AG08395 (cell line): ENCODE measurements at regions not wholly inside any gene's neighbourhood (a gene's known extent, or its start where the extent isn't known, plus 50 kb on each side); places are given as distances from the start of the nearest gene placed in this dataset.
"Not testable (repeated sequence)": the region's sequence is repeated elsewhere in the genome, so short reads cannot be mapped to it uniquely, and the experiment has no call there.

ENCODE experiments used
- DNase-seq: peaks from one replicate; pipeline ENCODE4 v3.0.0; 2012; ENCODE audit warnings: mixed read lengths, low spot score

- peak; percentile 41 for DNase-seq
These were observed 83.4 kb downstream of the TNFRSF13B start for GRCh38 chr17:16888413-16889087.

GRCh38 chr17:16887523-16888095 lies 84.3 kb downstream of the TNFRSF13B start:
- DNase-seq = no peak

- DNase-seq = peak; percentile 44
These were observed 85.1 kb downstream of the TNFRSF13B start for GRCh38 chr17:16886655-16887322.

DNA sequence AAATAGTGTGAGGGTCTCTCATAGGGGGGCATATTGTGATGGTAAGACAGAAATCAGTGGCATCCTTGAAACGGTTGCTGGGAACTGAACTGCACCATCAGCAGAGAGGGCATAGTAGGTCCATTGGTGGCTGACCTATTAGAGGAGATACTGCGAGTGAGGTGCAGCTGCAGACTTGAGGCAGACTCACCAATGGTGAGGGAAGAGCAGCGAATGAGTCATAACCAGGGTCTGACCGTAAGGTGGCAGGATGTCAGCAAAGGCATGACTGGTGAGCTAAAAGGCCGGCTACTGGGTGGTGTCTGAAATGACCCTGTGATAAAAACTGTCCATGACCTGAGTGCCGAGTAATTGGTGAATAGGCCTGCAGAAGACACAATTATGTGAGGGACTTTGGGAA lies 86.7 kb downstream of the TNFRSF13B start:
- not testable (repeated sequence) for DNase-seq

GRCh38 chr17:16882926-16883265 lies 89.0 kb downstream of the TNFRSF13B start:
- not testable (repeated sequence) for DNase-seq

- DNase-seq = no peak
These were observed 89.5 kb downstream of the TNFRSF13B start for GRCh38 chr17:16882243-16882925.

DNA sequence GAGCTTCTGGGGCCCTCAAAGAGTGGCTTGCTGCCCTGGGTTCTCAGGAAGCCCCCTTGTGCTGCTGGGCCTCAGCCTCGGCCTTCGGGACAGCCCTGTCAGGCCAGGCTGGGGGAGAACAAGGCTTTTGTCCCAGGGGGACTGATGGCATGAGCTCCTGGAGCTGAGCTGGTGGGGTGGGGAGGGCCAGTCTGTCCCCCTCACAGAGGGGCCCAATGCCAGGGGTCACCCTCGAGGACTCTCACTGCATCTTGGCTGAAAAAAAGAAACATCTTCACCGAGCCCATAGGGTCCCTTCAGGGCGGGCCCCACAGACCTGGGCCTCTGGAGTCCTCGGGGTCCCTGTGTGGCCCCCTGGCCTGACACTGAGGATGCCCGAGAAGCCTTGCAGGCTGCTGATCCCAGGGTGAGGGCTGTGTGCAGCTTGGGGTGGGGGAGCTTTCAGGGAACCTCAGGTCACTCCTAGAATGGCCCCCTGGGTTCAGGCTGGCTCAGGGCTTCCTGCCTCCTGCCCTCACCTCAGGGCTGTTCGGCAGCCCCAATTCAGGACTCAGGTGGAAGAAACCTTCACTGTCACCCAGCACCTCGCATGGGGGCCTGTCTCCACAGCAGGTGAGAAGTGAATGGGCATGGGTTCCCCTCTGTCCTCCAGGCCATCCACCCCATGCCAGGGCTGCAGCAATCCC lies 90.5 kb downstream of the TNFRSF13B start:
- DNase-seq = no peak

DNA sequence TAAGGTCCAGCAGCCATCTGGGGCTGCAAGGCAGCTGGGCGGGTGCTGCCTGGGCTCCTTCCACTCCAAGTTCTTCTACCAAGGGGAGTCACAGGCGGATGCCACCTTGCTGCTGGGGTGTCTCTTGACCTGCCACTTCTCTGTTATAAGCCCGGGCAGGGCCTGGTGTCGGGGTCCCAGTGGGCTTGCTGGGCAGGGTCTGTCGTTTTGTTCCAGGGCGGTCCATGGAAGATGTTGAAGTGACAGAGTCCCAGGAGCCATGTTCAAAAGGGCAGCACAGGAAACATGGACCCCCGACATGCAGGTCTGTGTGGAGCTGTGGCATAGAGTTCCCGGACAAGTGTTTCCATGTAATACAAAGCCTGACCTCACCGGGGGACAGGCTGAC lies 91.1 kb downstream of the TNFRSF13B start:
- no peak for DNase-seq

- no peak for DNase-seq
These were observed 91.6 kb downstream of the TNFRSF13B start for GRCh38 chr17:16880121-16880842.

DNA sequence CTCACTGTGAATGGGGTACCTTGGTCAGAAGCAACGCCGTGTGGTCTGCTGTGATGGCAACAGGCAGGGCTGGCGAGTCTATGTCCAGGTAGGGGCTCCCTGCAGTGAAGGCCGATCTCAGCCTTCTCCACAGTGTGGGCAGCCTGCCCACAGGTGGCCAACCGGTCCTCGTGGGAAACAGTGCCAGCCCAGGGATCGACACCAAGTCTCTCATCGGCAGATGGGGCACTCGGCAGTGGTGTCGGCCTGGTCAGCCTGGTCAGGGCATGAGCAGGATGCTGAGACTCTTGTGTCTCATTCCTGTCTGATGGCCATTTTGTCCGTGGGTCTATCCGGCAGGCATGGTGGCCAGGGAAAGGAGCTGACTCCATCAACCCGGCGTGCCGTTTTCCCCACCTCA lies 92.2 kb downstream of the TNFRSF13B start:
- no peak for DNase-seq

DNA sequence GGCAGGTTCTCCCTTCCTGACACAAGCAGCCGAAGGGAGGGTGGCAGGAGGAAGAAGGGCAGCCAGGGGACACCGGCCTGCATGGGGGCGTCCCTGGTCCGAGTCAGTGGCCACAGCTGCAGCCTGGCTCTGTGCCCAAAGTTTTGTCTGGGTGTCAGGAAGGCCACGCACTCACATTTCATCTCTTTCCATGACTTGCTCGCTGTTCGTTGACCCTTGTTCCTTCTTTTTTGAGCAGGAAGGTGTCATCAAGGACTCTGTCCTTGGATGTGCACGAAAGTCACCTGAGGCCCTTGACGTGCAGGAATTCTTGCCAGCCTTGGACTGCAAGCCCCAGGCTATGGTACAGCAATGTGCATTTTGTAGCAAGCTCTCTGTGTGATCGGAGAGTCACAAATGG lies 93.3 kb downstream of the TNFRSF13B start:
- no peak for DNase-seq

DNA sequence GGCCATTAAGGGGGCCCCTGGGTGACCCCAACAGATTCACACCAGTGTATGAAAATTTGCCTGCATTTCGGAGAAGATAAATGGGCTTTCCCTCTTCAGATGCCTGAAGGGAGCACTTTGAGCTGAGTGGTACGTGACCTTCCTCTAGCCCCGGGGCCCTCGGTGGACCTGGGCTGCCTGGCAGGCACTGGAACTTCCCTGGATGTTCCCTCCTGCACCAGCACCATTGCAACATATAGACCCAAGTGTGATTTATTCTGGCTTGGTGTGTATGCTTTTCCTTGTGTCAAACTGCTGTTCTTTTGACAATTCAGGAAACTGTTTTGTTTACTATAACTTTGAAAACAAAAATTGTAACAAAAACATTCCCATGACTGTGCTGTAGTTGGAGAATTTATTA lies 93.8 kb downstream of the TNFRSF13B start:
- no peak for DNase-seq

DNA sequence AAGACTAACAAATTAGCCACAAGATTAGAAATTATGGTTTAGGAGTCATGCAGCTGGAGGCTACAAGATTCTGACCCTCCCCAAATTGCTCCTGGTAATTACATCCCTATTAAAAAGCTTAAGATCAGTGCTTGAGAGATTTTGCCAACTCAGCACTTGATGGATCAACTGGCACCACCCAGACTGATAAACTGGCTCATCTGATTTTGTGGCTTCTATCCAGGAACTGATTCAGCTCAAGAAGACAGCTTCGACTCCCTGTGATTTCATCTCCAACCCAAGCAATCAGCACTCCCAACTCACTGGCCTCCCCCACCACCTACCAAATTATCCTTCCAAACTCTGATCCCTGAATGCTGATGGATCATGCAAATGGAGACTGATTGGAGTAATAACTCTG lies 94.8 kb downstream of the TNFRSF13B start:
- DNase-seq = no peak

DNA sequence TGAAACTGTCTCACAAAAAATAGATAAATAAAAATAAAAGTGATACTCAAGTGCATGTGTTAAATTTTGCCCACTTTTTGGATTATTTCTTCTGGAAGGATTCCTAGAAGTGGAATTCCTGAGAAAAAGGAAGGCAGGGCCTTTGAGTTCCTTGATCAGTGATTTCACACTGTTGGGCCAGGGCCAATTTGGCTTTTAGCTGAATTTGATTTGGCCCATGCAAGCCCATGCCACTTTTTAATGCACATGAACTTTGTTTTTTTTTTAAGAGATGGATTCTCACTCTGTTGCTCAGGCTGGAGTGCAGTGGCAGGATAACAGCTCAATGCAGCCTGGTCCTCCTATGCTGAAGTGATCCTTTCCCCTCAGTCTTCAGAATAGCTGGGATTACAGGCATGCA lies 96.3 kb downstream of the TNFRSF13B start:
- DNase-seq = no peak

GRCh38 chr17:16874216-16874615 lies 97.7 kb downstream of the TNFRSF13B start:
- not testable (repeated sequence) for DNase-seq

DNA sequence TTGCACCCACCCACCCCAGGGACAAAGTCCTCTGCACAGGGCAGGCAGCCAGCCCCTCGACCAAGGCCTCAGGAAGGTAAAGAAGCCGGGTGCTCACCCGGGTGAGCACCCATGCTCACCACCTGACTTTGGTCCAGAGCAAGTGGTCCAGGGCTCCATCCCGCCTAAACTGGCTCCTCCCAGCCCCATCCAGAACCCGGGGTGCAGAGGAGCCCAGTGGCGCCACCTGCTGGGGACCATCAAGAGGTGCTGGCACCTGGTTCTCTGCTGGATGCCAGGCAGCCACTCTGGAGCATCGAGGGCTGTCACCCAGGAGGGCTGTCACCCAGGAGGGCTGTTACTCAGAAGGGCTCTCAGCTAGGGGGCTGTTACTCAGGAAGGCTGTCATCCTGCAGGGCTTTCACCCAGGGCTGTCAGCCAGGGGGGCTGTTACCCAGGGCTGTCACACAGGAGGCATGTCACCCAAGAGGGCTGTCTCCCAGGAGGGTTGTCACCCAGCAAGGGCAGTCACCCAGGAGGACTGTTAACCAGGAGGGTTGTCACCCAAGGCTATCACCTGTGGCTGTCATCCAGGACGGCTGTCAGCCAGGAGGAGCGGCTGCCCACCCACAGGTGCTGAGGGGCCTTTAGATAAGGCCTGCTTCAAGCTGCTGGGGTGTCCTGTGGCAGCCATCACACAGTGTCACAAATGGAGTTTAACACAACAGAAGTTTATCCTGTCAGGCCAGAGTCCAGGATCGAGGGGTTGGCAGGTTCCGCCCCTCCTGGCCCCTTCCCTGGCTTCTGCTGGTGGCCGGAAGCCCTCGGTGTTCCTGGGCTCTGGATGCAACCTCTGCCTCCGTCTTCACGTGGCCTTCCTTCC lies 98.5 kb downstream of the TNFRSF13B start:
- DNase-seq = peak; percentile 47

GRCh38 chr17:16872351-16873173 lies 99.4 kb downstream of the TNFRSF13B start:
- DNase-seq = no peak

DNA sequence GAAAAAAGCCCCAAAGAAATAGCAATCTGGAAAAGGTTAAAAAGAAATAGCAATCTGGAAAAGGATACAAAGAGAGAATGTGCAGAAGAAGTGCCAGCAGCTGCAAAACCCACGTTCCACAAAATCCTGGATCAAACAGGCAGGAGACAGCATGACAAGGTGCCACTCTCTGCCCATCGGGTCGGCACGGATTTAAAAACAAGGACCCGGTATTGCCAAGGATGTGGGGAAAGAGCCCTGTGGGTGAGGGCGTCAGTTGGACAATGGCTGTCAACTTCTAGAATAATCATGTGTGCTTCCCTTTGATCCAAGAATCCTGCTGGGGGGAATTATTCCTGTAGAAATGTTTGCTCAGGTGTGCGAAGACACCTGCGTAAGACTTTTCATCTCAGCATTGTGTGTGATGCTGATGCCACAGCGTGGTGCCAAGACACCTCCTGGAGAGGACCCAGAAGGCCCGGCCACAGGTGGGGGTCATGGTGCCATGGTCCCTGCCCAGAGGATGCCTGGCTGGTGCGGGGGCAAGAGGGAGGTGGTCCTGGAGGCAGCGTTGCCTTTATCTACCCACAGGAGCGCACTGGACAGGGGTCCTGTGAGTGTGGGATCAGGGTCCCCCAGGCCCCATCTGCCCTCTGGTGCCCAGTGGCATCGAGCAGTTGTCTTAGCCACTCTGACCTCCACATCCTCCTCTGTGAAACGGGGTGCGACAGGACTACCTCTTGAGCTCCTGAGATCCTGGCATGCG lies 100.3 kb downstream of the TNFRSF13B start:
- not testable (repeated sequence) for DNase-seq
